Pancreas (tissue), 10 donors: ENCODE measurements at regions not wholly inside any gene's neighbourhood (a gene's known extent, or its start where the extent isn't known, plus 50 kb on each side); places are given as distances from the start of the nearest gene placed in this dataset.

Experiments
- ATAC-seq, 4 donors: fragments of 200-7000 bp; cut with Tn5 transposase; one replicate each; pipeline versions ENCODE4 v1.8.0 to v1.9.1; 2020; ENCODE audit warnings: mild to moderate bottlenecking in 4 of 4, moderate library complexity in 4 of 4
- DNase-seq, 6 donors: peaks; one replicate each; pipeline ENCODE4 v3.0.0-alpha.2; 2020
- FAIRE-seq: peaks from 2 replicates; lab custom pipeline; 2012; peaks lifted over from hg19 to GRCh38; lab: Jason Lieb, UNC
- H3K27ac ChIP-seq, 4 donors: fragments of 200-600 bp; sonication (generic); 1 replicate in 3 of 4; 2 replicates in 1 of 4; pipeline versions ENCODE4 v1.5.0 to v1.8.0; 2020
- H3K27me3 ChIP-seq, 4 donors: fragments of 200-600 bp; one replicate each; pipeline ENCODE4 v1.8.0; 2021
- H3K36me3 ChIP-seq, 3 donors: fragments of 200-600 bp; sonication (generic) in 1 of 3; one replicate each; pipeline versions ENCODE4 v1.5.0 to v1.8.0; 2020 to 2021
- H3K4me1 ChIP-seq, 3 donors: fragments of 200-600 bp; one replicate each; pipeline ENCODE4 v1.8.0; 2021
- H3K4me3 ChIP-seq, 4 donors: fragments of 200-600 bp; sonication (generic) in 2 of 4; one replicate each; pipeline versions ENCODE4 v1.5.0 to v1.8.0; 2020 to 2021
- H3K9me3 ChIP-seq, 4 donors: fragments of 200-600 bp; one replicate each; pipeline ENCODE4 v1.8.0; 2021
- CTCF ChIP-seq, 4 donors: fragments of 200-600 bp; sonication (generic) in 3 of 4; IDR thresholded peaks; one replicate each; pipeline versions ENCODE4 v1.5.0 to v1.8.0; 2021; ENCODE audit warnings: antibody characterized with exemption in 4 of 4
- WGBS, 2 donors: extraction: QIAGEN DNeasy Blood & Tissue Kit; methylation state at CpG; one replicate each; pipeline ENCODE4 v1.1.7; 2013; 5-methylcytosine and 5-hydroxymethylcytosine counted together
- intact Hi-C, 3 donors: fragments of 100-400 bp; cut with DNase I; formaldehyde crosslinking; loops; one replicate each; pipeline versions ENCODE4 v1.11.1 to v1.14.2; 2022
- donor health status: healthy with polysubstance abuse.
- donor health status: DM: no; HTN: no; CAD: no; lungs with moderate emphysema.
- donor health status: DM: no; HTN: no; CAD: no.
- donor health status: control.
- donor health status: control.
- donor health status: Bipolar disorder and iron deficiency.
- donor health status: DM: yes; HTN: yes; CAD: no.
- donor health status: DM: no; HTN: no; CAD: no.
- donor health status: DM: no; HTN: no; CAD: no.
- donor health status: DM: yes; HTN: yes; CAD: no.

- Histone ChIP-seq H3K9me3 (no peaks in the 10 kb centered on the region), H3K36me3 (no peaks in the 10 kb centered on the region), H3K27me3 (no peaks in the 10 kb centered on the region), H3K4me1 (peaks cover 0 to 5% (median 0%) of the 10 kb centered on the region in 3 donors), H3K27ac (no peak overlapping the region), H3K4me3 (no peak overlapping the region)
- DNase-seq (no peak), ATAC-seq (no peak), FAIRE-seq (no peak)
- 85 to 88% methylated on average over 8 of the region's 8 CpGs for WGBS, 2 donors
- intact Hi-C loops, result no loop called here
- no peak for TF ChIP-seq CTCF (IDR thresholded peaks at IDR 0.05)
Observed at GRCh38 chr22:27159016-27159415, 501.6 kb downstream of the MIAT start.

GRCh38 chr22:27159716-27160295 is 502.4 kb downstream of the MIAT start:
- DNase-seq, result no peak
- Histone ChIP-seq H3K27ac (no peak overlapping the region), H3K36me3 (no peaks in the 10 kb centered on the region), H3K9me3 (no peaks in the 10 kb centered on the region), H3K4me1 (no peaks in the 10 kb centered on the region), H3K4me3 (no peak overlapping the region), H3K27me3 (no peaks in the 10 kb centered on the region)
- no peak for ATAC-seq
- WGBS, 2 donors, result 88 to 89% methylated on average over 10 of the region's 10 CpGs
- no peak for TF ChIP-seq CTCF (IDR thresholded peaks at IDR 0.05)
- no peak for FAIRE-seq
- intact Hi-C loops, result no loop called here

- Histone ChIP-seq H3K27me3 (no peaks in the 10 kb centered on the region), H3K4me1 (no peaks in the 10 kb centered on the region), H3K36me3 (no peaks in the 10 kb centered on the region), H3K4me3 (no peak overlapping the region), H3K27ac (no peak overlapping the region), H3K9me3 (no peaks in the 10 kb centered on the region)
- FAIRE-seq (no peak), ATAC-seq (no peak), DNase-seq (no peak)
- no peak for TF ChIP-seq CTCF (IDR thresholded peaks at IDR 0.05)
- intact Hi-C loops, result no loop called here
- WGBS, 2 donors, result 50 to 51% methylated on average over 6 of the region's 6 CpGs
Observed at GRCh38 chr22:27163162-27164137, 506.1 kb downstream of the MIAT start.

- WGBS, 2 donors, result 70 to 79% methylated on average over 5 of the region's 5 CpGs
- FAIRE-seq, result no peak
- H3K36me3 ChIP-seq, result no peaks in the 10 kb centered on the region
- H3K27ac ChIP-seq, result no peak overlapping the region
- ATAC-seq, result no peak
- no peaks in the 10 kb centered on the region for H3K4me1 ChIP-seq
- no peaks in the 10 kb centered on the region for H3K27me3 ChIP-seq
- H3K4me3 ChIP-seq, result no peak overlapping the region
- no peaks in the 10 kb centered on the region for H3K9me3 ChIP-seq
- no peak for TF ChIP-seq CTCF (IDR thresholded peaks at IDR 0.05)
- intact Hi-C loops, result no loop called here
- no peak for DNase-seq
Observed at GRCh38 chr22:27164781-27165503, 507.6 kb downstream of the MIAT start.
